ENCODE measurements at regions not wholly inside any gene's neighbourhood (a gene's known extent, or its start where the extent isn't known, plus 50 kb on each side); places are given as distances from the start of the nearest gene placed in this dataset.
"Not testable (repeated sequence)": the region's sequence is repeated elsewhere in the genome, so short reads cannot be mapped to it uniquely, and the experiment has no call there.

DNA sequence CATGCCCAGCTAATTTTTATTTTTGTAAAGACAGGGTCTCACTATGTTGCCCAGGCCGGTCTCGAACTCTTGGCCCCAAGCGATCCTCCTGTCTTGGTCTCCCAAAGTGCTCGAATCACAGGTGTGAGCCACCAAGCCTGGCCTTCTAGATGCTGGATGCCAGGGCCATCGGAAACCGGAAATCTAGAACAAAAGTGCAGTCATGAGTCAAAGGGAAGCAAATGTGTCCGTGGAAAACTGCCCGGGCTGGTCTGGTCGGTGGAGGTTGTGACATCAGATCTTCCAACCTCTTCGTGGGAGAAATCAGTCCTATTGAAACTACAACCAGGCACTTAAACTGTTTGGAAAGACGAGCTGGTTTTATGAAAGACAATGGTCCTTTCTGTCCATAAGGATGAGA is 92.3 kb upstream of the SHOX start:
- no peak overlapping the region for H3K4me3 ChIP-seq (ENCODE audit: low read depth, low read length)
- H3K9me3 ChIP-seq (ENCODE audit: control insufficient read depth, insufficient read depth, low read depth, low read length) = no peaks in the 10 kb centered on the region
- POLR2A ChIA-PET = no interaction called here
- no peaks in the 10 kb centered on the region for H3K4me1 ChIP-seq (ENCODE audit: control insufficient read depth, insufficient read depth, low read length)
- no peak for TF ChIP-seq KLF10 (tag by site-specific recombination; IDR thresholded peaks at IDR 0.05)
- TF ChIP-seq ZNF473 (tag by site-specific recombination; IDR thresholded peaks at IDR 0.05) = no peak
- TF ChIP-seq ZNF350 (tag by site-specific recombination; IDR thresholded peaks at IDR 0.05) = no peak
- TF ChIP-seq ZNF10 (tag by site-specific recombination; IDR thresholded peaks at IDR 0.05) = no peak
- no peak for TF ChIP-seq GLIS2 (tag by site-specific recombination; IDR thresholded peaks at IDR 0.05)
- TF ChIP-seq ZNF174 (tag by site-specific recombination; IDR thresholded peaks at IDR 0.05) = no peak
- no peak for TF ChIP-seq KLF1 (tag by site-specific recombination; IDR thresholded peaks at IDR 0.05)
- TF ChIP-seq, protein P1, sequence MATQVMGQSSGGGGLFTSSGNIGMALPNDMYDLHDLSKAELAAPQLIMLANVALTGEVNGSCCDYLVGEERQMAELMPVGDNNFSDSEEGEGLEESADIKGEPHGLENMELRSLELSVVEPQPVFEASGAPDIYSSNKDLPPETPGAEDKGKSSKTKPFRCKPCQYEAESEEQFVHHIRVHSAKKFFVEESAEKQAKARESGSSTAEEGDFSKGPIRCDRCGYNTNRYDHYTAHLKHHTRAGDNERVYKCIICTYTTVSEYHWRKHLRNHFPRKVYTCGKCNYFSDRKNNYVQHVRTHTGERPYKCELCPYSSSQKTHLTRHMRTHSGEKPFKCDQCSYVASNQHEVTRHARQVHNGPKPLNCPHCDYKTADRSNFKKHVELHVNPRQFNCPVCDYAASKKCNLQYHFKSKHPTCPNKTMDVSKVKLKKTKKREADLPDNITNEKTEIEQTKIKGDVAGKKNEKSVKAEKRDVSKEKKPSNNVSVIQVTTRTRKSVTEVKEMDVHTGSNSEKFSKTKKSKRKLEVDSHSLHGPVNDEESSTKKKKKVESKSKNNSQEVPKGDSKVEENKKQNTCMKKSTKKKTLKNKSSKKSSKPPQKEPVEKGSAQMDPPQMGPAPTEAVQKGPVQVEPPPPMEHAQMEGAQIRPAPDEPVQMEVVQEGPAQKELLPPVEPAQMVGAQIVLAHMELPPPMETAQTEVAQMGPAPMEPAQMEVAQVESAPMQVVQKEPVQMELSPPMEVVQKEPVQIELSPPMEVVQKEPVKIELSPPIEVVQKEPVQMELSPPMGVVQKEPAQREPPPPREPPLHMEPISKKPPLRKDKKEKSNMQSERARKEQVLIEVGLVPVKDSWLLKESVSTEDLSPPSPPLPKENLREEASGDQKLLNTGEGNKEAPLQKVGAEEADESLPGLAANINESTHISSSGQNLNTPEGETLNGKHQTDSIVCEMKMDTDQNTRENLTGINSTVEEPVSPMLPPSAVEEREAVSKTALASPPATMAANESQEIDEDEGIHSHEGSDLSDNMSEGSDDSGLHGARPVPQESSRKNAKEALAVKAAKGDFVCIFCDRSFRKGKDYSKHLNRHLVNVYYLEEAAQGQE (tag by site-specific recombination; IDR thresholded peaks at IDR 0.05) = no peak
- no peak for TF ChIP-seq HOXA7 (CRISPR knock-in tag; IDR thresholded peaks at IDR 0.05; ENCODE audit: borderline replicate concordance)
- no peak for TF ChIP-seq TRIM28 (IDR thresholded peaks at IDR 0.05; ENCODE audit: borderline replicate concordance, low read length)
- TF ChIP-seq, protein P2, sequence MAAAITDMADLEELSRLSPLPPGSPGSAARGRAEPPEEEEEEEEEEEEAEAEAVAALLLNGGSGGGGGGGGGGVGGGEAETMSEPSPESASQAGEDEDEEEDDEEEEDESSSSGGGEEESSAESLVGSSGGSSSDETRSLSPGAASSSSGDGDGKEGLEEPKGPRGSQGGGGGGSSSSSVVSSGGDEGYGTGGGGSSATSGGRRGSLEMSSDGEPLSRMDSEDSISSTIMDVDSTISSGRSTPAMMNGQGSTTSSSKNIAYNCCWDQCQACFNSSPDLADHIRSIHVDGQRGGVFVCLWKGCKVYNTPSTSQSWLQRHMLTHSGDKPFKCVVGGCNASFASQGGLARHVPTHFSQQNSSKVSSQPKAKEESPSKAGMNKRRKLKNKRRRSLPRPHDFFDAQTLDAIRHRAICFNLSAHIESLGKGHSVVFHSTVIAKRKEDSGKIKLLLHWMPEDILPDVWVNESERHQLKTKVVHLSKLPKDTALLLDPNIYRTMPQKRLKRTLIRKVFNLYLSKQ (tag by site-specific recombination; IDR thresholded peaks at IDR 0.05; ENCODE audit: borderline replicate concordance) = no peak
- TF ChIP-seq, protein P3, sequence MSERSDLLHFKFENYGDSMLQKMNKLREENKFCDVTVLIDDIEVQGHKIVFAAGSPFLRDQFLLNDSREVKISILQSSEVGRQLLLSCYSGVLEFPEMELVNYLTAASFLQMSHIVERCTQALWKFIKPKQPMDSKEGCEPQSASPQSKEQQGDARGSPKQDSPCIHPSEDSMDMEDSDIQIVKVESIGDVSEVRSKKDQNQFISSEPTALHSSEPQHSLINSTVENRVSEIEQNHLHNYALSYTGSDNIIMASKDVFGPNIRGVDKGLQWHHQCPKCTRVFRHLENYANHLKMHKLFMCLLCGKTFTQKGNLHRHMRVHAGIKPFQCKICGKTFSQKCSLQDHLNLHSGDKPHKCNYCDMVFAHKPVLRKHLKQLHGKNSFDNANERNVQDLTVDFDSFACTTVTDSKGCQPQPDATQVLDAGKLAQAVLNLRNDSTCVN (tag by site-specific recombination; optimal IDR thresholded peaks at IDR 0.05) = no peak
- no peaks in the 10 kb centered on the region for H3K36me3 ChIP-seq (ENCODE audit: control insufficient read depth in 2 of 2, insufficient read depth in 1 of 2, low read length in 2 of 2)
- H3K27ac ChIP-seq (ENCODE audit: extremely low read depth, low read depth, low read length) = no peak overlapping the region
- CTCF ChIA-PET = no interaction called here

DNA sequence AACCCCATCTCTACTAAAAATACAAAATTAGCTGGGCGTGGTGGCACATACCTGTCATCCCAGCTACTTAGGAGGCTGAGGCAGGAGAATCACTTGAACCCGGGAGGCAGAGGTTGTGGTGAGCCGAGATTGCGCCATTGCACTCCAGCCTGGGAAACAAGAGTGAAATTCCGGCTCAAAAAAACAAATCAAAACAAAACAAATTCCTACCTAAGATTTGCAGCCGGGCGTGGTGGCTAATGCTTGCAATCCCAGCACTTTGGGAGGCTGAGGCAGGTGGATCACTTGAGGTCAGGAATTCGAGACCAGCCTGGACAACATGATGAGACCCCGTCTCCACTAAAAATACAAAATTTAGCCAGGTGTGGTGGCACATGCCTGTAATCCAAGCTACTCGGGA is 89.6 kb upstream of the SHOX start:
- H3K27ac ChIP-seq (ENCODE audit: extremely low read depth, low read depth, low read length); CTCF ChIA-PET; POLR2A ChIA-PET; H3K36me3 ChIP-seq (ENCODE audit: control insufficient read depth in 2 of 2, insufficient read depth in 1 of 2, low read length in 2 of 2); H3K4me1 ChIP-seq (ENCODE audit: control insufficient read depth, insufficient read depth, low read length); H3K9me3 ChIP-seq (ENCODE audit: control insufficient read depth, insufficient read depth, low read depth, low read length); H3K4me3 ChIP-seq (ENCODE audit: low read depth, low read length): not testable (repeated sequence)

DNA sequence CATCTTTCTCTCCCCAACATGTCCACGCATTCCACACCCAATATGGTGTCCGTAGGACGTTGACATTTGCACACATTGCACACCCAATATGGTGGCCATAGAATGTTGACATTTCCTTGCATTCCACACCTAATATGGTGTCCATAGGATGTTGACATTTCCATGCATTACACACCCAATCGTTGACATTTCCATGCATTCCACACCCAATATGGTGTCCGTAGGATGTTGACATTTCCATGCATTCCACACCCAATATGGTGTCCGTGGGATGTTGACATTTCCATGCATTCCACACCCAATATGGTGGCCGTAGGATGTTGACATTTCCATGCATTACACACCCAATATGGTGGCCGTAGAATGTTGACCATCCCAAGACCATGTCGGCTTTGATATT is 88.4 kb upstream of the SHOX start:
- Histone ChIP-seq H3K36me3 (ENCODE audit: control insufficient read depth in 2 of 2, insufficient read depth in 1 of 2, low read length in 2 of 2) (no peaks in the 10 kb centered on the region), H3K4me3 (ENCODE audit: low read depth, low read length) (no peak overlapping the region), H3K27ac (ENCODE audit: extremely low read depth, low read depth, low read length) (no peak overlapping the region), H3K9me3 (ENCODE audit: control insufficient read depth, insufficient read depth, low read depth, low read length) (no peaks in the 10 kb centered on the region), H3K4me1 (ENCODE audit: control insufficient read depth, insufficient read depth, low read length) (no peaks in the 10 kb centered on the region)
- no peak for TF ChIP-seq ZNF2 (tag by site-specific recombination; IDR thresholded peaks at IDR 0.05)
- TF ChIP-seq ZNF211 (tag by site-specific recombination; IDR thresholded peaks at IDR 0.05; ENCODE audit: low read depth) = no peak
- TF ChIP-seq PRDM1 (tag by site-specific recombination; IDR thresholded peaks at IDR 0.05) = no peak
- TF ChIP-seq ZNF664 (tag by site-specific recombination; IDR thresholded peaks at IDR 0.05) = no peak
- TF ChIP-seq, protein P4, sequence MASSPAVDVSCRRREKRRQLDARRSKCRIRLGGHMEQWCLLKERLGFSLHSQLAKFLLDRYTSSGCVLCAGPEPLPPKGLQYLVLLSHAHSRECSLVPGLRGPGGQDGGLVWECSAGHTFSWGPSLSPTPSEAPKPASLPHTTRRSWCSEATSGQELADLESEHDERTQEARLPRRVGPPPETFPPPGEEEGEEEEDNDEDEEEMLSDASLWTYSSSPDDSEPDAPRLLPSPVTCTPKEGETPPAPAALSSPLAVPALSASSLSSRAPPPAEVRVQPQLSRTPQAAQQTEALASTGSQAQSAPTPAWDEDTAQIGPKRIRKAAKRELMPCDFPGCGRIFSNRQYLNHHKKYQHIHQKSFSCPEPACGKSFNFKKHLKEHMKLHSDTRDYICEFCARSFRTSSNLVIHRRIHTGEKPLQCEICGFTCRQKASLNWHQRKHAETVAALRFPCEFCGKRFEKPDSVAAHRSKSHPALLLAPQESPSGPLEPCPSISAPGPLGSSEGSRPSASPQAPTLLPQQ (tag by site-specific recombination; IDR thresholded peaks at IDR 0.05) = no peak
- no peak for TF ChIP-seq HOXD13 (CRISPR knock-in tag; IDR thresholded peaks at IDR 0.05; ENCODE audit: borderline replicate concordance)
- TF ChIP-seq ZNF777 (tag by site-specific recombination; IDR thresholded peaks at IDR 0.05; ENCODE audit: borderline replicate concordance) = no peak
- TF ChIP-seq, protein P2 (tag by site-specific recombination; IDR thresholded peaks at IDR 0.05; ENCODE audit: borderline replicate concordance) = no peak
- ChIA-PET CTCF (no interaction called here), POLR2A (no interaction called here)

Data from HEK293 (cell line).